Suprapubic skin (tissue), 4 donors: ENCODE measurements at regions not wholly inside any gene's neighbourhood (a gene's known extent, or its start where the extent isn't known, plus 50 kb on each side); places are given as distances from the start of the nearest gene placed in this dataset.

Experiments used
- DNase-seq, 2 donors: peaks; one replicate each; pipeline ENCODE4 v3.0.0-alpha.2; 2019; ENCODE audit warnings: low spot score in 2 of 2
- H3K27ac ChIP-seq: fragments of 200-600 bp; sonication (generic); one replicate; pipeline ENCODE4 v1.5.1; 2019
- H3K27me3 ChIP-seq: fragments of 200-600 bp; sonication (generic); one replicate; pipeline ENCODE4 v1.5.1; 2019
- H3K36me3 ChIP-seq: fragments of 200-600 bp; sonication (generic); one replicate; pipeline ENCODE4 v1.5.1; 2019
- H3K4me1 ChIP-seq: fragments of 200-600 bp; sonication (generic); one replicate; pipeline ENCODE4 v1.5.1; 2019
- H3K4me3 ChIP-seq: fragments of 200-600 bp; sonication (generic); one replicate; pipeline ENCODE4 v1.5.1; 2019; ENCODE audit warnings: mild to moderate bottlenecking
- H3K9me3 ChIP-seq: fragments of 200-600 bp; sonication (generic); one replicate; pipeline ENCODE4 v1.5.1; 2019
- EP300 ChIP-seq: sonication (generic); formaldehyde crosslinking; IDR thresholded peaks from one replicate; pipeline ENCODE4 v1.6.1; 2017; ENCODE audit warnings: antibody characterized with exemption
- POLR2A ChIP-seq, 2 donors: fragments of 450-650 bp; IDR thresholded peaks; one replicate each; pipeline ENCODE4 v1.6.1; 2017; ENCODE audit warnings: antibody characterized with exemption in 2 of 2, mild to moderate bottlenecking in 2 of 2, moderate library complexity in 2 of 2
- POLR2AphosphoS5 ChIP-seq, 3 donors: sonication (generic); formaldehyde crosslinking; IDR thresholded peaks; one replicate each; pipeline ENCODE4 v1.6.1; 2017; ENCODE audit warnings: antibody characterized with exemption in 3 of 3
- WGBS: methylation state at CpG from one replicate; pipeline ENCODE4 v1.1.5; 2018; 5-methylcytosine and 5-hydroxymethylcytosine counted together
- TF ChIP-seq, protein P1 (sequence below), 2 donors: fragments of 200-600 bp in 1 of 2; fragments of 450-650 bp in 1 of 2; sonication (generic) in 1 of 2; IDR thresholded peaks; one replicate each; pipeline ENCODE4 v1.5.1; 2016 to 2019; ENCODE audit warnings: antibody characterized with exemption in 2 of 2, mild to moderate bottlenecking in 1 of 2, moderate library complexity in 1 of 2

DNA sequence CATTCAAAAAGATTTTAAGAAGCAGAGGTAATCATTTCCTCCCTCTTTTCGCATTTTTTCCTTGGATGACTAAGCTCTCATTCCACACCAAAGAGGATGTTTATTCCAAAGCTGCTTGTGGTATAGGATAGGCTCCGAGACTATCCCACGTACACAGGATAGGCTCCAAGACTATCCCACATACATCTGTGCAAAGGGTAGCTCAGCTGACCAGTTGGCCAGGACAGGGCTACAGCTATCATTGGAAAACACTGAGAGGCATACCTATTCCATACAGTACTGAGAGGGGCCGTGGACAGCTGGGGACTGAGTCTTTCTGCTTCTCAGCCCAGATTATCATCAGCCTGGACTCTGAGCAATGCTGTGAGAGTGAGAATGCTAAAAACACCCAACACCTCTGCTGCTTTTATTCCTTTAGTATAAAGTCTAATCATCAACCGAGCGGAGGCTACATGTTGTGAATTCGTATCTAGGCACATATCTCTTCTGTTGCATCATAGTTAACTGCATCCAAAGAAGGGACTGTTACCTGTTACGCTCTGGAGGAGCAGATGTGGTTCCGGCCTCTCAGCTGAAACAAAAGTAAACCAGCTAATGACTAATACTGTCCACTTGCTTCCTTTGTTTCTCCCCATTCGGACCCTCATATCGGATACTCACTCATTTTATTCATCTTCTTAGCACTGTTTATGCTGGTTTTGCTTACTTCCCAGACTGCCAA is 141.0 kb downstream of the TNFSF18 start:
- TF ChIP-seq POLR2AphosphoS5 (IDR thresholded peaks at IDR 0.05) (no peak), POLR2A (IDR thresholded peaks at IDR 0.05) (no peak), EP300 (no peak)
- TF ChIP-seq, protein P1, sequence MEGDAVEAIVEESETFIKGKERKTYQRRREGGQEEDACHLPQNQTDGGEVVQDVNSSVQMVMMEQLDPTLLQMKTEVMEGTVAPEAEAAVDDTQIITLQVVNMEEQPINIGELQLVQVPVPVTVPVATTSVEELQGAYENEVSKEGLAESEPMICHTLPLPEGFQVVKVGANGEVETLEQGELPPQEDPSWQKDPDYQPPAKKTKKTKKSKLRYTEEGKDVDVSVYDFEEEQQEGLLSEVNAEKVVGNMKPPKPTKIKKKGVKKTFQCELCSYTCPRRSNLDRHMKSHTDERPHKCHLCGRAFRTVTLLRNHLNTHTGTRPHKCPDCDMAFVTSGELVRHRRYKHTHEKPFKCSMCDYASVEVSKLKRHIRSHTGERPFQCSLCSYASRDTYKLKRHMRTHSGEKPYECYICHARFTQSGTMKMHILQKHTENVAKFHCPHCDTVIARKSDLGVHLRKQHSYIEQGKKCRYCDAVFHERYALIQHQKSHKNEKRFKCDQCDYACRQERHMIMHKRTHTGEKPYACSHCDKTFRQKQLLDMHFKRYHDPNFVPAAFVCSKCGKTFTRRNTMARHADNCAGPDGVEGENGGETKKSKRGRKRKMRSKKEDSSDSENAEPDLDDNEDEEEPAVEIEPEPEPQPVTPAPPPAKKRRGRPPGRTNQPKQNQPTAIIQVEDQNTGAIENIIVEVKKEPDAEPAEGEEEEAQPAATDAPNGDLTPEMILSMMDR (IDR thresholded peaks at IDR 0.05): no peak
- no peak overlapping the region for H3K27ac ChIP-seq

DNA sequence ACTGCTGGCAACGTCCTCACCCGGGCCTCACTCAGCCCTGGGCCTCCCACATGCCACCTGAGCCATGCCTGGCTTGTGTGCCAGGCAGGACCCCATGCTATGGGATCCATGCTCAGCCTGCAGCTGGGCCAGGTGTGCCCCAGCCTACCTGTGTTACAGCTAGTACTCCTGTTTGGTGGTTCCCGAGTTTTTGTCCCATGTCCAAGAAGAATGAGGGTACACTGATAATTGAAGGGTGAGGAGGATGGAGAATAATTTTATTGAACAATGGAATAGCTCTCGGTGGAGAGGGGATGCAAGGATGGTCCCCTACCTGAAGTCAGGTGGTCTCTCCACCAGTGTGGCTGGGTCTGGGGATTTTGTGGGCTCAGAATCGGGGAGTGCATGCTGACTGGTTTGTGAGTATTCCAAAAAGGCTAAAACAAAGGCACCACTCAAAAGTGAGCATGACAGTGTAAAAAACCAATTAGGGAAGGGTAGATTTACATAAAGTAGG is 137.9 kb downstream of the TNFSF18 start:
- Histone ChIP-seq H3K27me3 (no peaks in the 10 kb centered on the region), H3K36me3 (no peaks in the 10 kb centered on the region), H3K27ac (no peak overlapping the region), H3K9me3 (peaks cover 4% of the 10 kb centered on the region), H3K4me1 (peaks cover 4% of the 10 kb centered on the region), H3K4me3 (no peak overlapping the region)
- TF ChIP-seq POLR2A (IDR thresholded peaks at IDR 0.05) (no peak), POLR2AphosphoS5 (IDR thresholded peaks at IDR 0.05) (no peak), EP300 (no peak)
- TF ChIP-seq, protein P1 (IDR thresholded peaks at IDR 0.05): no peak
- 78% methylated on average over 5 of the region's 5 CpGs for WGBS
- DNase-seq: no peak

More for the DNA sequence above, 141.0 kb downstream of the TNFSF18 start:
- Histone ChIP-seq H3K4me3 (no peak overlapping the region), H3K4me1 (peaks cover under 1% of the 10 kb centered on the region), H3K27me3 (no peaks in the 10 kb centered on the region), H3K36me3 (no peaks in the 10 kb centered on the region), H3K9me3 (peaks cover 4% of the 10 kb centered on the region)
- DNase-seq: no peak
- 82% methylated on average over 11 of the region's 11 CpGs for WGBS

DNA sequence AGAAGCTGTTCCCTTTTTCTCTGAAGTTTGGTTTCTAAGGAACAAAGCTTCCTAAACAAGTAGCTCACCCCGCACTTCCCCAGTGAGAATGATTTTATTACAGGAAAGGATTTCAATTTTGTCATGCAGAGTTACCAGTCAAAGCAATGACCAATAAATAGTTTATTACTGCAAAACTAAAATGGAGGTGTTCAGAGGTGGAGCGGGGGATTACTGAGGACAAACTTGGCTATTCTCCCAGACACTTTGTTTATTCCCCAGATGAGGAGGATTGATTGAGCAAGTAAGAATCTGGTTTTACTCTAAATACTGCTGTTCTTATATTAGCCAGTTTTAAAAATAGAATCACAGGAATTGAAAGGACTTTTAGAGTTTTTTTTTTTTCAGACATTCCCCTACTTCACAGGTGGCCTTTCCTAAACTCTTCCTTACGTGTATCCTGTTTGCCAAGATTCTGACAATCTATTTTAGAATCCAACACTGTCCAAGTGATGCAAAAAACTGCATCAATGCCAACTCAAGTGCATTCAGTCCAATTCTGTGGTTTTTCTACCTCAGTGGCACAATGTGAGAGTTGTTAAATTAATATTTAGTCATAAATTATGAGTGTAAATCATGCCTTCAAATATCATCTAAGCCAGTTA is 136.1 kb downstream of the TNFSF18 start:
- no peak for DNase-seq
- H3K4me3 ChIP-seq: no peak overlapping the region
- no peak overlapping the region for H3K27ac ChIP-seq
- no peak for TF ChIP-seq POLR2A (IDR thresholded peaks at IDR 0.05)
- no peak for TF ChIP-seq EP300
- TF ChIP-seq, protein P1 (IDR thresholded peaks at IDR 0.05): no peak
- TF ChIP-seq POLR2AphosphoS5 (IDR thresholded peaks at IDR 0.05): no peak
- peaks cover 4% of the 10 kb centered on the region for H3K9me3 ChIP-seq
- peaks cover 8% of the 10 kb centered on the region for H3K4me1 ChIP-seq
- no peaks in the 10 kb centered on the region for H3K27me3 ChIP-seq
- 38% methylated on average over 3 of the region's 3 CpGs for WGBS
- H3K36me3 ChIP-seq: no peaks in the 10 kb centered on the region

DNA sequence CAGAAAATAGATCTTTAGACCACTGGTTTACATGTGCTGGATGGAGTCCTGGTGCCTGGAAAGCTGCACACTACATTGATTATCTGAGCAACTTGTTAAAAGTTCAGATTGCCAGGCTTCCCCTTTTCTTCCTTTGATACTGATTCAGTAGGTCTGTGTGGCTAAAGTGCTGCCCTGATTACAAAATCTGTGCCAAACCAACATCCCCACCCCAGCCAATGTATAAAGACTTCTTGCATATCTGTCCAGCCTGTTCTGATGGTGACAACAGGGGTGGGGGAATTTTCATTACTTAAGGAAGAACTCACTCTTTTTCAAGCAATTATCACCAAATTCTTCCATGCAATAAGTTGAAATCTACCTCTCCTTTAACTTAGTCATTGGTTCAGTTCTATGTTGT is 135.5 kb downstream of the TNFSF18 start:
- Histone ChIP-seq H3K9me3 (peaks cover 4% of the 10 kb centered on the region), H3K27ac (no peak overlapping the region), H3K4me3 (no peak overlapping the region), H3K27me3 (no peaks in the 10 kb centered on the region), H3K4me1 (peaks cover 8% of the 10 kb centered on the region), H3K36me3 (no peaks in the 10 kb centered on the region)
- no peak for DNase-seq
- TF ChIP-seq POLR2AphosphoS5 (IDR thresholded peaks at IDR 0.05): no peak
- TF ChIP-seq, protein P1 (IDR thresholded peaks at IDR 0.05): no peak
- TF ChIP-seq POLR2A (IDR thresholded peaks at IDR 0.05): no peak
- TF ChIP-seq EP300: no peak

DNA sequence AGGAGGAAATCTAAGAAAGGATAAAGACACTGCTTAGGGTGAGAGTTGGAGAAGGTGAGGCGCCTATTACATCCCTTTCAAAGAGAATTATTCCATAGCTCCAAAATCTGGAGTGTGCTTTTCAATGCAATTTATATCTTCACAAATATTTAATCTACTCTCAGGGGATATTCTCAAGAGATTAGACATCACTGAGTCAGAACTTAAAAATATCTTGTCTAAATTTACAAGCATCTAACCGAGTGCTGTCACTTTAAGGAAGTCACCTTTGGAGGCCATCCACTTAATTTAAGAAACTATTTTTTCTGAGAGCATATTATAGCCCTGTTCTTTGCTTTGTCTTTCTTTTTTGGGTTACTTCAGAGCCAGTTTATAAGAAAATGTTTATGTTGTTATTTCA is 134.6 kb downstream of the TNFSF18 start:
- Histone ChIP-seq H3K27me3 (no peaks in the 10 kb centered on the region), H3K4me1 (peaks cover 8% of the 10 kb centered on the region), H3K27ac (no peak overlapping the region), H3K9me3 (peaks cover 4% of the 10 kb centered on the region), H3K36me3 (no peaks in the 10 kb centered on the region), H3K4me3 (no peak overlapping the region)
- no peak for DNase-seq
- TF ChIP-seq, protein P1 (IDR thresholded peaks at IDR 0.05): no peak
- TF ChIP-seq POLR2A (IDR thresholded peaks at IDR 0.05) (no peak), POLR2AphosphoS5 (IDR thresholded peaks at IDR 0.05) (no peak), EP300 (no peak)
- 84% methylated on average over 2 of the region's 2 CpGs for WGBS
